Heart right ventricle (tissue), 16 donors: ENCODE measurements at regions not wholly inside any gene's neighbourhood (a gene's known extent, or its start where the extent isn't known, plus 50 kb on each side); places are given as distances from the start of the nearest gene placed in this dataset.

ENCODE experiments used
- ATAC-seq, 8 donors: fragments of 200-7000 bp; cut with Tn5 transposase; one replicate each; pipeline ENCODE4 v1.9.1; 2020; ENCODE audit warnings: mild to moderate bottlenecking in 8 of 8, moderate library complexity in 8 of 8, moderate number of reproducible peaks in 1 of 8
- DNase-seq, 2 donors: peaks; one replicate each; pipeline ENCODE4 v3.0.0-alpha.2; 2020
- H3K27ac ChIP-seq, 10 donors: fragments of 200-600 bp; sonication (generic) in 2 of 10; one replicate each; pipeline versions ENCODE4 v1.5.0 to v1.8.0; 2020 to 2022; ENCODE audit warnings: mild to moderate bottlenecking in 3 of 10
- H3K27me3 ChIP-seq, 7 donors: fragments of 200-600 bp; one replicate each; pipeline ENCODE4 v1.8.0; 2021 to 2022; ENCODE audit warnings: mild to moderate bottlenecking in 2 of 7
- H3K36me3 ChIP-seq, 9 donors: fragments of 200-600 bp; sonication (generic) in 1 of 9; one replicate each; pipeline versions ENCODE4 v1.5.0 to v1.8.0; 2020 to 2022; ENCODE audit warnings: mild to moderate bottlenecking in 2 of 9
- H3K4me1 ChIP-seq, 9 donors: fragments of 200-600 bp; sonication (generic) in 1 of 9; one replicate each; pipeline versions ENCODE4 v1.5.0 to v1.8.0; 2020 to 2022; ENCODE audit warnings: mild to moderate bottlenecking in 4 of 9
- H3K4me3 ChIP-seq, 10 donors: fragments of 200-600 bp; sonication (generic) in 2 of 10; one replicate each; pipeline versions ENCODE4 v1.5.0 to v1.8.0; 2020 to 2022; ENCODE audit warnings: mild to moderate bottlenecking in 7 of 10, moderate library complexity in 2 of 10
- H3K9me3 ChIP-seq, 11 donors: fragments of 200-600 bp in 10 of 11; sonication (generic) in 2 of 11; one replicate each; pipeline versions ENCODE4 v1.5.0 to v1.8.0; 2013 to 2022; ENCODE audit warnings: mild to moderate bottlenecking in 2 of 11, control low read depth in 1 of 11, moderate library complexity in 1 of 11
- CTCF ChIP-seq, 9 donors: fragments of 200-600 bp; sonication (generic) in 2 of 9; IDR thresholded peaks; one replicate each; pipeline versions ENCODE4 v1.5.0 to v1.8.0; 2021 to 2022; ENCODE audit warnings: antibody characterized with exemption in 9 of 9, mild to moderate bottlenecking in 5 of 9, moderate library complexity in 1 of 9
- WGBS, 2 donors: extraction: QIAGEN DNeasy Blood & Tissue Kit; methylation state at CpG; one replicate each; pipeline ENCODE4 v1.1.7; 2013; ENCODE audit warnings: inconsistent platforms in 1 of 2; 5-methylcytosine and 5-hydroxymethylcytosine counted together
- intact Hi-C, 10 donors: fragments of 100-400 bp; cut with DNase I; formaldehyde crosslinking; loops; one replicate each; pipeline versions ENCODE4 v1.11.1 to v1.14.2; 2022
- donor health status: Arrhythmogenic right ventricular cardiomyopathy.
- donor health status: ischemic (EF 13 %, LVEDD 7.1; RV severe dilation, severe dysfunction).
- donor health status: healthy with polysubstance abuse.
- donor health status: DM: no; HTN: yes; CAD: no.
- donor health status: DM: no; HTN: no; CAD: no.
- donor health status: ischemic (EF 25% LVEDD 6.9; RV normal size, moderate dysfunction).
- donor health status: ischemic (EF 25% LVEDD 5.7; RV mildly dilated, moderate dysfunction).
- donor health status: healthy.
- donor health status: DM: yes; HTN: yes; CAD: no.
- donor health status: Ischemic cardiomyopathy.
- donor health status: ischemic (EF 35%, LVEDD 5.7; RV mildly dilated, moderate dysfunction).
- donor health status: nonischemic (EF 11% LVEDD 7.7; RV severe dilation, severe dysfunction).
- donor health status: DM: yes; HTN: yes; CAD: no.
- donor health status: PGD.
- donor health status: ischemic (EF 29% LVEDD 5.4; RV normal size, mild dysfunction).
- donor health status: nonischemic (EF 23%, LVEDD 6.1; RV moderate dilation, normal function).

GRCh38 chr10:111139567-111139966 is 62.7 kb downstream of the ADRA2A start:
- Histone ChIP-seq H3K4me1 (no peaks in the 10 kb centered on the region), H3K27me3 (peaks cover 0 to 40% (median 14%) of the 10 kb centered on the region in 7 donors), H3K9me3 (peaks cover 0 to 3% (median 0%) of the 10 kb centered on the region in 11 donors), H3K36me3 (no peaks in the 10 kb centered on the region), H3K4me3 (no peak overlapping the region), H3K27ac (no peak overlapping the region)
- no peak for ATAC-seq
- intact Hi-C loops = no loop called here
- WGBS, 2 donors = 74 to 77% methylated on average over 14 of the region's 14 CpGs
- DNase-seq = no peak
- TF ChIP-seq CTCF (IDR thresholded peaks at IDR 0.05) = no peak

GRCh38 chr10:111142092-111142768 is 65.4 kb downstream of the ADRA2A start:
- 66 to 67% methylated on average over 9 of the region's 9 CpGs for WGBS, 2 donors
- no peak for TF ChIP-seq CTCF (IDR thresholded peaks at IDR 0.05)
- no peaks in the 10 kb centered on the region for H3K36me3 ChIP-seq
- no peak overlapping the region for H3K27ac ChIP-seq
- intact Hi-C loops = no loop called here
- H3K4me3 ChIP-seq = no peak overlapping the region
- ATAC-seq (no peak), DNase-seq (no peak)
- no peaks in the 10 kb centered on the region for H3K9me3 ChIP-seq
- H3K4me1 ChIP-seq = no peaks in the 10 kb centered on the region
- H3K27me3 ChIP-seq = peaks cover 0 to 50% (median 12%) of the 10 kb centered on the region in 7 donors

- Histone ChIP-seq H3K36me3 (no peaks in the 10 kb centered on the region), H3K9me3 (no peaks in the 10 kb centered on the region), H3K4me1 (no peaks in the 10 kb centered on the region), H3K27ac (no peak overlapping the region), H3K4me3 (no peak overlapping the region), H3K27me3 (peaks cover 0 to 34% (median 11%) of the 10 kb centered on the region in 7 donors)
- ATAC-seq = no peak
- intact Hi-C loops = no loop called here
- DNase-seq = no peak
- WGBS, 2 donors = 51 to 58% methylated on average over 2 of the region's 2 CpGs
- TF ChIP-seq CTCF (IDR thresholded peaks at IDR 0.05) = no peak
These were observed 69.3 kb downstream of the ADRA2A start for GRCh38 chr10:111146025-111146640.

GRCh38 chr10:111148025-111148424 is 71.2 kb downstream of the ADRA2A start:
- 32 to 38% methylated on average over 6 of the region's 6 CpGs for WGBS, 2 donors
- Histone ChIP-seq H3K36me3 (no peaks in the 10 kb centered on the region), H3K27me3 (peaks cover 0 to 38% (median 8%) of the 10 kb centered on the region in 7 donors), H3K9me3 (no peaks in the 10 kb centered on the region), H3K4me3 (no peak overlapping the region), H3K27ac (no peak overlapping the region), H3K4me1 (no peaks in the 10 kb centered on the region)
- no peak for TF ChIP-seq CTCF (IDR thresholded peaks at IDR 0.05)
- intact Hi-C loops = no loop called here
- ATAC-seq (peak in 4 of 8 donors; percentile 49 to 74 (median 56)), DNase-seq (no peak)
